HEK293 (cell line): ENCODE measurements at regions not wholly inside any gene's neighbourhood (a gene's known extent, or its start where the extent isn't known, plus 50 kb on each side); places are given as distances from the start of the nearest gene placed in this dataset.

Experiments
- CTCF ChIA-PET: fragments of 350-600 bp; formaldehyde crosslinking; extraction: SDS; loops from one replicate; lab custom pipeline; 2021; ENCODE audit warnings: antibody characterized with exemption; lab: Yijun Ruan, JAX
- POLR2A ChIA-PET: fragments of 300-600 bp; formaldehyde crosslinking; extraction: SDS; loops from one replicate; lab custom pipeline; 2020; ENCODE audit warnings: antibody characterized with exemption, inconsistent platforms; lab: Yijun Ruan, JAX
- H3K27ac ChIP-seq: fragments of 200-500 bp; sonication (Bioruptor generic); 2 replicates; pipeline ENCODE4 v1.5.1; 2014; ENCODE audit warnings: low read depth, low read length, control low read depth, inconsistent platforms; ENCODE audit errors: extremely low read depth
- H3K36me3 ChIP-seq, 2 experiments: fragments of 200-500 bp in 1 of 2; sonication (Bioruptor generic) in 1 of 2; 1 replicate in 1 of 2; 2 replicates in 1 of 2; pipeline ENCODE4 v1.5.1; 2014 to 2017; ENCODE audit warnings: inconsistent platforms in 2 of 2, low read length in 2 of 2; ENCODE audit not compliant: control insufficient read depth in 2 of 2, insufficient read depth in 1 of 2
- H3K4me1 ChIP-seq: fragments of 200-500 bp; sonication (Bioruptor generic); 2 replicates; pipeline ENCODE4 v1.5.1; 2014; ENCODE audit warnings: mild to moderate bottlenecking, low read length, inconsistent platforms; ENCODE audit not compliant: control insufficient read depth, insufficient read depth
- H3K4me3 ChIP-seq: 2 replicates; pipeline ENCODE4 v1.5.1; 2011; ENCODE audit warnings: low read depth, mild to moderate bottlenecking, control low read depth, low read length, moderate library complexity
- H3K9me3 ChIP-seq: fragments of 200-500 bp; sonication (Bioruptor generic); 2 replicates; pipeline ENCODE4 v1.5.1; 2014; ENCODE audit warnings: low read depth, low read length, inconsistent platforms; ENCODE audit not compliant: control insufficient read depth, insufficient read depth
- WT1 ChIP-seq: fragments of 450-650 bp; formaldehyde crosslinking; IDR thresholded peaks from 2 replicates; pipeline ENCODE4 v1.5.1; 2016; ENCODE audit warnings: missing biosample characterization, missing genetic modification characterization
- ZNF112 ChIP-seq: fragments of 450-650 bp; formaldehyde crosslinking; IDR thresholded peaks from 2 replicates; pipeline ENCODE4 v1.5.0; 2017; ENCODE audit warnings: missing biosample characterization, missing genetic modification characterization
- ZNF48 ChIP-seq: fragments of 450-650 bp; formaldehyde crosslinking; IDR thresholded peaks from 2 replicates; pipeline ENCODE4 v1.5.1; 2016; ENCODE audit warnings: missing biosample characterization, missing genetic modification characterization
- ZNF555 ChIP-seq: fragments of 450-650 bp; formaldehyde crosslinking; conservative IDR thresholded peaks from 2 replicates; pipeline ENCODE4 v1.5.1; 2017; ENCODE audit warnings: missing biosample characterization, mild to moderate bottlenecking, missing genetic modification characterization, inconsistent platforms
- ZNF561 ChIP-seq: fragments of 450-650 bp; IDR thresholded peaks from 2 replicates; pipeline ENCODE4 v1.5.1; 2018; ENCODE audit warnings: missing biosample characterization, missing genetic modification characterization, borderline replicate concordance
- ZNF629 ChIP-seq: fragments of 450-650 bp; formaldehyde crosslinking; IDR thresholded peaks from 2 replicates; pipeline ENCODE4 v1.5.1; 2017; ENCODE audit warnings: missing biosample characterization, missing genetic modification characterization
- ZNF843 ChIP-seq: fragments of 450-650 bp; formaldehyde crosslinking; IDR thresholded peaks from 2 replicates; pipeline ENCODE4 v1.5.1; 2016; ENCODE audit warnings: missing biosample characterization, missing genetic modification characterization
- TF ChIP-seq, protein P1 (sequence below): fragments of 450-650 bp; formaldehyde crosslinking; IDR thresholded peaks from 2 replicates; pipeline ENCODE4 v1.5.1; 2017; ENCODE audit warnings: missing biosample characterization, missing genetic modification characterization
- TF ChIP-seq, protein P2 (sequence below): fragments of 450-650 bp; formaldehyde crosslinking; IDR thresholded peaks from 2 replicates; pipeline ENCODE4 v1.5.1; 2016; ENCODE audit warnings: missing biosample characterization, missing genetic modification characterization
- TF ChIP-seq, protein P3 (sequence below): fragments of 450-650 bp; formaldehyde crosslinking; IDR thresholded peaks from 2 replicates; pipeline ENCODE4 v1.5.1; 2016; ENCODE audit warnings: missing biosample characterization, missing genetic modification characterization
- TF ChIP-seq, protein P4 (sequence below): fragments of 450-650 bp; formaldehyde crosslinking; IDR thresholded peaks from 2 replicates; pipeline ENCODE4 v1.5.1; 2016; ENCODE audit warnings: missing biosample characterization, missing genetic modification characterization
- TF ChIP-seq, protein P5 (sequence below): fragments of 450-650 bp; formaldehyde crosslinking; IDR thresholded peaks from 2 replicates; pipeline ENCODE4 v1.5.1; 2016; ENCODE audit warnings: missing biosample characterization, missing genetic modification characterization

DNA sequence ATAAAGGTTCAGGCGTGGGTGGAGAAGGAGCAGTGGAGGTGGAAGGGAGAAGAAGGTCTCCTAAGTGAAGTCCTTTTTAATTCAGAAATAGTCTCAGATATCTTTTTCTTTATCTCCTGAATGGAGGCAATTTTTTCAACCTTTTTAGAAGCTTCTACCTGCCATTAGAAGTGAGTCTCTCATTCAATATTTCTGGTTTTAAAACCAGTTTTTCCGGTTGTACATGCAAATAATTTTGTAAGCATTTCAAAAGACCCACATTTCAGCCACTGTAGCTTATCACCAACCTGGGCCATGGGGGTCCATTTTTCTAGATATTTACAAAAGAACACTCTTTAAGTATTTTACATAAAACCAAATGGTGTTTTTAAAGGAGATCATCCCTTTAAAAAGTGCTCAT, 1280.2 kb downstream of the NCAM2 start (continued):
- TF ChIP-seq, protein P1, sequence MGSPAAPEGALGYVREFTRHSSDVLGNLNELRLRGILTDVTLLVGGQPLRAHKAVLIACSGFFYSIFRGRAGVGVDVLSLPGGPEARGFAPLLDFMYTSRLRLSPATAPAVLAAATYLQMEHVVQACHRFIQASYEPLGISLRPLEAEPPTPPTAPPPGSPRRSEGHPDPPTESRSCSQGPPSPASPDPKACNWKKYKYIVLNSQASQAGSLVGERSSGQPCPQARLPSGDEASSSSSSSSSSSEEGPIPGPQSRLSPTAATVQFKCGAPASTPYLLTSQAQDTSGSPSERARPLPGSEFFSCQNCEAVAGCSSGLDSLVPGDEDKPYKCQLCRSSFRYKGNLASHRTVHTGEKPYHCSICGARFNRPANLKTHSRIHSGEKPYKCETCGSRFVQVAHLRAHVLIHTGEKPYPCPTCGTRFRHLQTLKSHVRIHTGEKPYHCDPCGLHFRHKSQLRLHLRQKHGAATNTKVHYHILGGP (tag by site-specific recombination): no peak
- TF ChIP-seq ZNF48 (tag by site-specific recombination) (no peak), ZNF629 (tag by site-specific recombination) (no peak)
- TF ChIP-seq, protein P2, sequence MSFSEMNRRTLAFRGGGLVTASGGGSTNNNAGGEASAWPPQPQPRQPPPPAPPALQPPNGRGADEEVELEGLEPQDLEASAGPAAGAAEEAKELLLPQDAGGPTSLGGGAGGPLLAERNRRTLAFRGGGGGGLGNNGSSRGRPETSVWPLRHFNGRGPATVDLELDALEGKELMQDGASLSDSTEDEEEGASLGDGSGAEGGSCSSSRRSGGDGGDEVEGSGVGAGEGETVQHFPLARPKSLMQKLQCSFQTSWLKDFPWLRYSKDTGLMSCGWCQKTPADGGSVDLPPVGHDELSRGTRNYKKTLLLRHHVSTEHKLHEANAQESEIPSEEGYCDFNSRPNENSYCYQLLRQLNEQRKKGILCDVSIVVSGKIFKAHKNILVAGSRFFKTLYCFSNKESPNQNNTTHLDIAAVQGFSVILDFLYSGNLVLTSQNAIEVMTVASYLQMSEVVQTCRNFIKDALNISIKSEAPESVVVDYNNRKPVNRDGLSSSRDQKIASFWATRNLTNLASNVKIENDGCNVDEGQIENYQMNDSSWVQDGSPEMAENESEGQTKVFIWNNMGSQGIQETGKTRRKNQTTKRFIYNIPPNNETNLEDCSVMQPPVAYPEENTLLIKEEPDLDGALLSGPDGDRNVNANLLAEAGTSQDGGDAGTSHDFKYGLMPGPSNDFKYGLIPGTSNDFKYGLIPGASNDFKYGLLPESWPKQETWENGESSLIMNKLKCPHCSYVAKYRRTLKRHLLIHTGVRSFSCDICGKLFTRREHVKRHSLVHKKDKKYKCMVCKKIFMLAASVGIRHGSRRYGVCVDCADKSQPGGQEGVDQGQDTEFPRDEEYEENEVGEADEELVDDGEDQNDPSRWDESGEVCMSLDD (tag by site-specific recombination): no peak
- TF ChIP-seq, protein P3, sequence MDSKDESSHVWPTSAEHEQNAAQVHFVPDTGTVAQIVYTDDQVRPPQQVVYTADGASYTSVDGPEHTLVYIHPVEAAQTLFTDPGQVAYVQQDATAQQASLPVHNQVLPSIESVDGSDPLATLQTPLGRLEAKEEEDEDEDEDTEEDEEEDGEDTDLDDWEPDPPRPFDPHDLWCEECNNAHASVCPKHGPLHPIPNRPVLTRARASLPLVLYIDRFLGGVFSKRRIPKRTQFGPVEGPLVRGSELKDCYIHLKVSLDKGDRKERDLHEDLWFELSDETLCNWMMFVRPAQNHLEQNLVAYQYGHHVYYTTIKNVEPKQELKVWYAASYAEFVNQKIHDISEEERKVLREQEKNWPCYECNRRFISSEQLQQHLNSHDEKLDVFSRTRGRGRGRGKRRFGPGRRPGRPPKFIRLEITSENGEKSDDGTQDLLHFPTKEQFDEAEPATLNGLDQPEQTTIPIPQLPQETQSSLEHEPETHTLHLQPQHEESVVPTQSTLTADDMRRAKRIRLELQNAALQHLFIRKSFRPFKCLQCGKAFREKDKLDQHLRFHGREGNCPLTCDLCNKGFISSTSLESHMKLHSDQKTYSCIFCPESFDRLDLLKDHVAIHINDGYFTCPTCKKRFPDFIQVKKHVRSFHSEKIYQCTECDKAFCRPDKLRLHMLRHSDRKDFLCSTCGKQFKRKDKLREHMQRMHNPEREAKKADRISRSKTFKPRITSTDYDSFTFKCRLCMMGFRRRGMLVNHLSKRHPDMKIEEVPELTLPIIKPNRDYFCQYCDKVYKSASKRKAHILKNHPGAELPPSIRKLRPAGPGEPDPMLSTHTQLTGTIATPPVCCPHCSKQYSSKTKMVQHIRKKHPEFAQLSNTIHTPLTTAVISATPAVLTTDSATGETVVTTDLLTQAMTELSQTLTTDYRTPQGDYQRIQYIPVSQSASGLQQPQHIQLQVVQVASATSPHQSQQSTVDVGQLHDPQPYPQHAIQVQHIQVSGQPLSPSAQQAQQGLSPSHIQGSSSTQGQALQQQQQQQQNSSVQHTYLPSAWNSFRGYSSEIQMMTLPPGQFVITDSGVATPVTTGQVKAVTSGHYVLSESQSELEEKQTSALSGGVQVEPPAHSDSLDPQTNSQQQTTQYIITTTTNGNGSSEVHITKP (tag by site-specific recombination): no peak

DNA sequence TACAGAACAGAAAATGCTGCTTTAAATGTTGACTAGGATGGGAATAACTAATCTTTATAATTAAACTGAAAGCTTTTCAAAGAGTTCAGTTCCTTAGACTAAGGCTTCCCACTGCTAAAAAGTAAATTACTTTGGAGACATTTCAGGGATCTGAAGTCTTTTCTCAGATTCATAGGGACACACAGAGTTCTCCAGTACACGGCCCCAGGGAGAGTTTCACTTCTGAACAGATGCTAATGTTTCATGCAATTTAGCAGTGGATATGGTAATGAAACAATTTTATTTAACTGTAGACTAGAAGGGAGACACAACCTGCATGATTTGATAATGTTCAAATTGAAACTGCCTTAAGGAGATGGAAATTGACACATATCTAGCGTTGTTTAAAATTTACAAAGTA, 1282.6 kb downstream of the NCAM2 start:
- no peak for TF ChIP-seq ZNF555 (tag by site-specific recombination)
- TF ChIP-seq WT1 (tag by site-specific recombination): no peak
- no peaks in the 10 kb centered on the region for H3K36me3 ChIP-seq
- H3K4me3 ChIP-seq: no peak overlapping the region
- H3K27ac ChIP-seq: no peak overlapping the region
- no peaks in the 10 kb centered on the region for H3K4me1 ChIP-seq
- POLR2A ChIA-PET: no interaction called here
- CTCF ChIA-PET: no interaction called here
- H3K9me3 ChIP-seq: no peaks in the 10 kb centered on the region; the same call in 1 of the 2 replicates

DNA sequence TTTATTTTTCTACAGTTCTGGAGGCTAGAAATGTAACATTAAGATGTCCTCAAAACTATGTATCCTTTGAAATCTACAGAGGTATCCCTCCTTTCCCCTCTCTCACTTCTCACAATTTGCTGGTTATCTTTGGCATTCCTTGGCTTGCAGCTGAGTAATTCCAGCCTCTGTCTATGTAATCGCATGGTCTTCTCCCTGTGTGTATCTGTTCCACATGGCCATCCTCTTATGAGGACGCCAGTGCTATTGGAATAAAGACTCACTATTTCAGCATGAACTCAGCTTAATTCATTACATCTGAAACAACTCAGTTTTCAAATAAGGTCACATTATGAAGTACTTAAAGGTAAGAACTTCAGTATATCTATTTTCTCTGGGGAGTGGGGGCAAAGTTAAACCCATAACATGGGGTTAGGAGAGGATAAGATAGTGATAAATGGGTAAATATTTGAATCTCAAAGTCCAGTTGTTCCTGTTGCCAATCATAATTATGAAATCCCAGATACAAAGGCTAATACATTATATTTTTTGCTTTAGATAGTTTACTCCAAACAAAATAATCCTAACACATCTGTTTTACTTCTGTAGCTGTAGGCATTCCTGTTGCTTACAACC, 1290.8 kb downstream of the NCAM2 start:
- Histone ChIP-seq H3K36me3 (no peaks in the 10 kb centered on the region), H3K27ac (no peak overlapping the region), H3K4me1 (no peaks in the 10 kb centered on the region)
- TF ChIP-seq ZNF561 (tag by site-specific recombination): no peak
- TF ChIP-seq, protein P4, sequence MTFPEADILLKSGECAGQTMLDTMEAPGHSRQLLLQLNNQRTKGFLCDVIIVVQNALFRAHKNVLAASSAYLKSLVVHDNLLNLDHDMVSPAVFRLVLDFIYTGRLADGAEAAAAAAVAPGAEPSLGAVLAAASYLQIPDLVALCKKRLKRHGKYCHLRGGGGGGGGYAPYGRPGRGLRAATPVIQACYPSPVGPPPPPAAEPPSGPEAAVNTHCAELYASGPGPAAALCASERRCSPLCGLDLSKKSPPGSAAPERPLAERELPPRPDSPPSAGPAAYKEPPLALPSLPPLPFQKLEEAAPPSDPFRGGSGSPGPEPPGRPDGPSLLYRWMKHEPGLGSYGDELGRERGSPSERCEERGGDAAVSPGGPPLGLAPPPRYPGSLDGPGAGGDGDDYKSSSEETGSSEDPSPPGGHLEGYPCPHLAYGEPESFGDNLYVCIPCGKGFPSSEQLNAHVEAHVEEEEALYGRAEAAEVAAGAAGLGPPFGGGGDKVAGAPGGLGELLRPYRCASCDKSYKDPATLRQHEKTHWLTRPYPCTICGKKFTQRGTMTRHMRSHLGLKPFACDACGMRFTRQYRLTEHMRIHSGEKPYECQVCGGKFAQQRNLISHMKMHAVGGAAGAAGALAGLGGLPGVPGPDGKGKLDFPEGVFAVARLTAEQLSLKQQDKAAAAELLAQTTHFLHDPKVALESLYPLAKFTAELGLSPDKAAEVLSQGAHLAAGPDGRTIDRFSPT (tag by site-specific recombination): no peak
- TF ChIP-seq ZNF843: no peak
- TF ChIP-seq, protein P5, sequence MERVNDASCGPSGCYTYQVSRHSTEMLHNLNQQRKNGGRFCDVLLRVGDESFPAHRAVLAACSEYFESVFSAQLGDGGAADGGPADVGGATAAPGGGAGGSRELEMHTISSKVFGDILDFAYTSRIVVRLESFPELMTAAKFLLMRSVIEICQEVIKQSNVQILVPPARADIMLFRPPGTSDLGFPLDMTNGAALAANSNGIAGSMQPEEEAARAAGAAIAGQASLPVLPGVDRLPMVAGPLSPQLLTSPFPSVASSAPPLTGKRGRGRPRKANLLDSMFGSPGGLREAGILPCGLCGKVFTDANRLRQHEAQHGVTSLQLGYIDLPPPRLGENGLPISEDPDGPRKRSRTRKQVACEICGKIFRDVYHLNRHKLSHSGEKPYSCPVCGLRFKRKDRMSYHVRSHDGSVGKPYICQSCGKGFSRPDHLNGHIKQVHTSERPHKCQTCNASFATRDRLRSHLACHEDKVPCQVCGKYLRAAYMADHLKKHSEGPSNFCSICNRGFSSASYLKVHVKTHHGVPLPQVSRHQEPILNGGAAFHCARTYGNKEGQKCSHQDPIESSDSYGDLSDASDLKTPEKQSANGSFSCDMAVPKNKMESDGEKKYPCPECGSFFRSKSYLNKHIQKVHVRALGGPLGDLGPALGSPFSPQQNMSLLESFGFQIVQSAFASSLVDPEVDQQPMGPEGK: no peak
- TF ChIP-seq ZNF112 (tag by site-specific recombination): no peak
- no peak for TF ChIP-seq ZNF48 (tag by site-specific recombination)
- TF ChIP-seq, all 188 proteins: peak for 0
- POLR2A ChIA-PET: no interaction called here
- Histone ChIP-seq H3K9me3 (no peaks in the 10 kb centered on the region; the same call in 1 of the 2 replicates), H3K4me3 (no peak overlapping the region)
- CTCF ChIA-PET: no interaction called here
